Ammon's horn (tissue), 1 donor: ENCODE measurements at regions not wholly inside any gene's neighbourhood (a gene's known extent, or its start where the extent isn't known, plus 50 kb on each side); places are given as distances from the start of the nearest gene placed in this dataset.

Experiments
- DNase-seq: peaks from one replicate; pipeline ENCODE4 v3.0.0-alpha.2; 2016; ENCODE audit warnings: low spot score

GRCh38 chr12:88638388-88638787 is 58.1 kb upstream of the KITLG start:
- no peak for DNase-seq

GRCh38 chr12:88634008-88634407 is 53.7 kb upstream of the KITLG start:
- DNase-seq = no peak

GRCh38 chr12:88633312-88633711 is 53.0 kb upstream of the KITLG start:
- no peak for DNase-seq

- DNase-seq = no peak
Measured at GRCh38 chr12:88630561-88630960, 50.3 kb upstream of the KITLG start.
